Fibroblast of pulmonary artery (primary cell): ENCODE measurements at regions not wholly inside any gene's neighbourhood (a gene's known extent, or its start where the extent isn't known, plus 50 kb on each side); places are given as distances from the start of the nearest gene placed in this dataset.

Experiments used
- DNase-seq: peaks from one replicate; pipeline ENCODE4 v3.0.0-alpha.2; 2010; ENCODE audit warnings: low read depth
- H3K4me3 ChIP-seq: replicated peaks from 2 replicates; pipeline ENCODE4 v1.5.1; 2011; ENCODE audit warnings: low read depth, mild to moderate bottlenecking, control low read depth, low read length, moderate library complexity
- CTCF ChIP-seq: IDR thresholded peaks from 2 replicates; pipeline ENCODE4 v1.5.1; 2011; ENCODE audit warnings: mild to moderate bottlenecking, control low read depth, low read length, inconsistent platforms; ENCODE audit errors: missing control alignments

- H3K4me3 ChIP-seq = no peak overlapping the region
- DNase-seq = no peak
- no peak for TF ChIP-seq CTCF
These were observed 274.4 kb upstream of the UMPS start for GRCh38 chr3:124455891-124456290.

GRCh38 chr3:124456506-124456905 lies 273.7 kb upstream of the UMPS start:
- no peak for DNase-seq
- H3K4me3 ChIP-seq = no peak overlapping the region
- TF ChIP-seq CTCF = no peak

- H3K4me3 ChIP-seq = no peak overlapping the region
- no peak for TF ChIP-seq CTCF
- DNase-seq = no peak
These were observed 270.6 kb upstream of the UMPS start for GRCh38 chr3:124459678-124460077.

GRCh38 chr3:124461126-124461525 lies 269.1 kb upstream of the UMPS start:
- DNase-seq = no peak
- H3K4me3 ChIP-seq = no peak overlapping the region
- no peak for TF ChIP-seq CTCF

GRCh38 chr3:124461838-124462632 lies 268.2 kb upstream of the UMPS start:
- no peak overlapping the region for H3K4me3 ChIP-seq
- no peak for DNase-seq
- no peak for TF ChIP-seq CTCF

- TF ChIP-seq CTCF = no peak
- H3K4me3 ChIP-seq = no peak overlapping the region
- no peak for DNase-seq
These were observed 267.0 kb upstream of the UMPS start for GRCh38 chr3:124463234-124463633.
